ENCODE measurements at regions not wholly inside any gene's neighbourhood (a gene's known extent, or its start where the extent isn't known, plus 50 kb on each side); places are given as distances from the start of the nearest gene placed in this dataset.
"Not testable (repeated sequence)": the region's sequence is repeated elsewhere in the genome, so short reads cannot be mapped to it uniquely, and the experiment has no call there.

DNA sequence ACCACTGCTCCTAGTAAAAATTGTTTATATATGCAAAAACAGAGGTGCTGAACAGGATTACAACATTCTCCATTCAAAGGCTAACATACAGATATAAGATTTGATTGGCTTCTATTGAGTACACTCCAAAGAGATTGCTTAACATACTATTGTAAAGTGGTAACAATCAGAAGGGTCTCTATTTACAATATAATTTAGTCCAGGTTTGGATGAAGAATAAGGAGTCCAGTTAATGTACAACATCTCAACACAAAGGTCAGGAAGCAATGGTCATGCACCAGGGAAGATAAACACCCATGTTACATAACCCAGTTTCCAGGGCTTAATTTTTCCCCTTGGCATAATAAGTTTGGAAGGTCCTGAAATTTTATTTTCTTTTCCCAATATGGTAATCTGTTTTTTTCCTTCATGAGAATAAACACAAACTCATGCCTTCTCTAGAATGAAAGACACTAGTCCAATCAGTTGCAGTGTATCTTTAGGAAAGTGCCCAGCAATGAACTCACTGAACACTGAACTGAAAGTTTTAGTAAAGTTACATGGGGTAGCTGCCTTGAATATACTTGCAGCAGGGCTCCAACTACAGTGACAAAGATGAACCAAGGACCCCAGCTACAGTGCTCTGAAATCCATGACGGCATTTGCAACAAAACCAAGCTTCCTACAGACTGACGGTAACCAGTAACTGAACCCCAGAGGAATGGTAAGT is 255.3 kb upstream of the GJE1 start:
- DNase-seq (ENCODE audit: low read depth) = peak; percentile 1

GRCh38 chr6:141874930-141875602 is 257.7 kb upstream of the GJE1 start:
- peak; percentile 16 for DNase-seq (ENCODE audit: low read depth)

GRCh38 chr6:141869509-141869908 is 263.2 kb upstream of the GJE1 start:
- not testable (repeated sequence) for DNase-seq (ENCODE audit: low read depth)

DNA sequence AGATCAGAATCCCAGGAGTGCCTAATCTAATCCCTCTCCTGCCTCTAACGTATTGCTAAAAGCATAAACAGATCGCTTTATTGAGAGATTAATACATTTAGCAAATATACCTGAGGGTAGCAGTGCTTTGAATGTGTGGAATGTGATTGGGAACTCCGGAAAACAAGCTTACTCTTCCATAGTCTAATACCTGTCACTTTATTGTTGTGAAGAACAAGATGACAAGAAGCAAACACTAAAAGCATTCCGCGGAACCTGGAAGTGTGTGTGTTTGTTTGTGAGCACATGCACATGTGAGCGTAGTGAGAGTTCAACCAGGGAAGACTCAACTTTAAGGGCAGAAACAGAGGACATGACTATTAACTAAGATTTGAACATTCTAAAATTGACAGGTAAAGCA is 265.0 kb upstream of the GJE1 start:
- DNase-seq (ENCODE audit: low read depth) = no peak

DNA sequence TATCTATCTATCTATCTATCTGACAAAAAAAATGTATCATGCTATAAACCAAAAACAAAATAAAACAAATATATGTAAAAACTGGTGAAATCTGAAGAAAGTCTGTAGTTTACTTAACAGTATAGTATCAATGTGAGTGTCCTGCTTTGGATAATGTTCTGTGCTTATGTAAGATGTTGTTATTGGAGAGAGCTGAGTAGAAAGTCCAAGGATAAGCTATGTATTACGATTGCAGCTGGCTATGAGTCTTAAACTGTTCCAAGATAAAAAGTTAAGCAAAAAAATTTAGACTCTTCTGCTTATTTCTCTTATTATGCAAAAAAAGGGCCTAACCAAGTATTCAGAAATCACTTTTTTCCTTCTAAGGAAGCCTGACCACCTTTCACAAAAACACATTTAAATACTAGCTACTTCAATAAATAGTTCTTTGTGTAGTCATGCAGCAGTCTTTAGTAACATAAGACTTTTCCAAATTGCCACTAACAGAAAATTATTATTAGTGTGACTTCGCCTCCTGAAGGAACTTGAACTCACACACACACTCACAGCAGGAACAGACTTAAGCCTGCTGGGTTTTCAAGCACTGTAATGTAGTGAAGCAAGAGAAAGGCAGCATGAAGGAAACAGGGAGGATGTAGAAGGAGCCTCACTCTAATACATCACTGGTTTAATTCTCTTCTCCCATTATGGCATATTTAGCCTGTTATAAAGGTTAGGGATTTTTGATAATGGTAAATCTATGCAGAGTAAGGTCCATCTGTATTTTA is 265.8 kb upstream of the GJE1 start:
- no peak for DNase-seq (ENCODE audit: low read depth)

DNA sequence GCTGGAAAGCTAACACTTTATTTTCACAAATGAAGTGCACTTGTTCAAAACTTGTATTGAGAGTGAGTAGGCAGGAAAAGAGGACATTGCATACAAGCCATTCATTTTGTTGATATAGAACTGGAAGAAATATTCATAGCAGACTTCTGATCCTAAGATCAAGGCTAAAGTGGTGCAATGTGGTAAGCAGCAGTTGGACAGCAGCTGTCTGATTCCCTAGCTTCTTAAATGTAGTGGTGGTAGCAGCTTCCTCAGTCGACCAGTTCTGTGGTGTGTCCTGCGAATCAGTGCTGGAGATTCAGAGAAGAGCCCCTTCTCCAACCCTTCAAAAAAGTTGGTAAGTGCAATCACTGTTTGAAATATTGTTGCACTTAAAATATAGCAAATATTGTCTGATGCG is 281.7 kb upstream of the GJE1 start:
- no peak for DNase-seq (ENCODE audit: low read depth)

DNA sequence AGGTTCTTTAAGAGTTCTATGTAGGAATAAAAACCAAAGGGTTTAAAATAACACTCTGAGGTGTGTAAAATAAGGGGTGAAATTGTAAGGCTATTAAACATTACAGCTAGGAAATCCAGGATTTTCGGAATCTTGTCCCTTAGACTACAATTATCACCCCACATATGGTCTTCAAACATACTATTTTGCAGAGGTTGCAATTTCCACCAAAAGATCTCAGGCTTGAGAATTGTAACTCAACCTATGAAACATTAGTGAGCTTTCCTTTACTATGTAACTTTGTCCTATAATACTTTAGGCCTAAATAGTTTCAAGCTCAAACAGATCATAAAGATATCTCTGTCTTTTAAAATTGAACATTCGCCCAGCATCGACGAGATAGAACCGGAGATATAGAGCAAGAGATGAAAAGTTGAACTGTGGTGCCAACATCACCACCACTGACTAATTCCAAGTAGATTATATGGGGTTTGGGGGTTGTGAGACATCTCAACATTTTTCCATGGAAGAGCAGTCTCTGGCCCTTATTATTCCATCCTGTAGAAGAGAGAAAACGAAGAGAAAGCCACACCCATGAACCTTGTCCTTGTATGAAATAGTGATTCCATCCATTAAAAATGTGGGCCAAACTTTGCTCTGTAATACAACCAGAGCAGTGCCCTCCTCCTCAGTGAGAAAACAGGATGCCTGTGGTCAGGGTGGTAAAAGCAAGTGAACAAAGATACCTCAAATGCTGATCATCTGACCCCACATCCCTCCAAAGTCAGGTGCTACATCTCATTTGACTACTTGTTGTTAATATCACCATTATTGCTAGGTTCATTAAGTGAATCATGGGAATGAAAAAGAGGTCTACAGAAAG is 284.5 kb upstream of the GJE1 start:
- peak; percentile 14 for DNase-seq (ENCODE audit: low read depth)

DNA sequence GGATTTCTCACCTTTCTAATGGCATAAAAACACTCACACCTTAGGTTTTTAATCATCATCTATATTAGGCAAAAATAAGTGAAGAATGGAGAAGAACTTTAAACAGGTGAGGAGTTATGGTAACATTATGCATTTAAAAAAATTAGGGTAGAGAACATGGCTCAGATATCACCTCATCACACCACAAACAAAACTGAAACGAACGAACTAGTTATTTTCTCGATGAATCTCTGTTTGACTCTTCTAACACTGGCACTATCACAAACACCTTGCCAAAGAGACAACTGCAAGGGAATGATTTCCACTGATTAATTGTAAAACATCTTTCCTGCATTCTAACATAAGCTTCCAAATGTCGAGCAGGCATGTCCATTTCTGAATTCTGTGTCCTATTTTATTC is 286.1 kb upstream of the GJE1 start:
- no peak for DNase-seq (ENCODE audit: low read depth)

DNA sequence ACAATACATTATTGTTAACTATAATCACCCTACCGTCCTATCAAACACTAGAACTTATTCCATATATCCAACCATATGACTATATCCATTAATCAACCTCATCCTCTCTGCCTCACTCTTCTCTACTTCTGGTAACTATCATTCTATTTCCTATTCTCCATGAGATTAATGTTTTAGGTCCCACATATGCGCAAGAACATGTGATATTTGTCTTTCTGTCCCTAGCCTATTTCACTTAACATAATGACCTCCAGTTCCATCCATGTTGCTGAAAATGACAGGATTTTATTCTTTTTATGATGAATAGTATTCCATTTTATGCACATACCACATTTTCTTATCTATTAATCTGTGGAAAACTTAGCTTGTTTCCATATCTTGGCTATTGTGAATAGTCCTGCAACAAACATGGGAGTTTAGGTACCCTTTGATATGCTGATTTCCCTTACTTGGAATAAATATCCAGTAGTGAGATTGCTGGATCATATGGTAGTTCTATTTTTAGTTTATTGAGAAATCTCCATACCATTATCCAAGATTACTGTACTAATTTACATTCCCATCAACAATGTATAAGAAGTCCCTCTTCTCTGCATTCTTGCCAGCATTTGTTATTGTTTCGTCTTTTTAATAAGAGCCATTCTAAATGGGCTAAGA is 289.4 kb upstream of the GJE1 start:
- DNase-seq (ENCODE audit: low read depth) = no peak

DNA sequence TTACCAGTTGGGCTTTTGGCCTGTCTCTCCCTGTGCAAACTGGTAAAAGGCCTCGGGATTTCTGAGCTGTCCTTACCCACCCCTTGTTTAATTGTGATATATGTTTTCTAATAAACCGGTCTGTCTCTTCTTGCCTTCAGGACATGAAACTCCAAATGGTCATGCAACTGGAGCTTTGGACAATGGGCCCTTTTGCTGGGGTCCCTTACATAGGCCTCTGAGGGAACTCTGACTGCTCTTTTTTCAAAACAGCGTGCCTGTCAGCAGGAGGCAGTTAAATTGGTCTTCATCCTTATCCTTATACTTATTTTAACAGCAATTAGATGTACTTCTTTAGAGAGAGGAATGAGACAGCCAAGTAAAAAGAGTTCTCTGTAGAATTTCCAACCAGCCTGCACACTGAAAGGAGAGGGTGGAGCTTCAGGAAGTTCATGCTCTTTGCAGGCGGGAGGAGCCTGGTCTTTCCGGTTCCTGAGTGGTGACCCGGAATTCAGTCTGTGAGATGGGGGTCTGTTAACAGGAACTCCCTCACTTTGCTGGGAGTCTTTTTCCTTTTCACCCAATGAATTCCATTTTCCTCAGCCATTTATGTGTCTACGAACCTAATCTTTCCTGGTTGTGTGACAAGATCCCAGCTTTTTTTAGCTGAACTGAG is 299.6 kb upstream of the GJE1 start:
- no peak for DNase-seq (ENCODE audit: low read depth)

DNA sequence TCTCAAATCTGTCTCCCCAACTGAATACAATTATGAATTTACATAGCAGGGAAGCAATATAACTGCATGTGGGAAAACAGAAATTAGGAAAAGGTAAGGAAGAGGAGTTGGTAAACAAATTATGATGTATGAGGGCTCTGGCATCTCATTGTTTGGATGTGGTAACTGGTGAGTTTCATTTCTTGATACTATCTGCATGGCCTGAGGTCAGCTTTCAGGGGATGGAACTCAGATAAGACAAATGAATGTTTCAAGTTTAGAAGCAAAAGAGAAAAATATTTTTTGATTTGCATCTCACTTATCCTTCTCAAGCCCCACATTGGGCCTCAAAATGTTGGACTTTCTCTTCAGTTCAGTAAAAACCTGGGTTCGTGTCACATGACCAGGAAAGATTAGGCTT is 302.2 kb upstream of the GJE1 start:
- DNase-seq (ENCODE audit: low read depth) = no peak

DNA sequence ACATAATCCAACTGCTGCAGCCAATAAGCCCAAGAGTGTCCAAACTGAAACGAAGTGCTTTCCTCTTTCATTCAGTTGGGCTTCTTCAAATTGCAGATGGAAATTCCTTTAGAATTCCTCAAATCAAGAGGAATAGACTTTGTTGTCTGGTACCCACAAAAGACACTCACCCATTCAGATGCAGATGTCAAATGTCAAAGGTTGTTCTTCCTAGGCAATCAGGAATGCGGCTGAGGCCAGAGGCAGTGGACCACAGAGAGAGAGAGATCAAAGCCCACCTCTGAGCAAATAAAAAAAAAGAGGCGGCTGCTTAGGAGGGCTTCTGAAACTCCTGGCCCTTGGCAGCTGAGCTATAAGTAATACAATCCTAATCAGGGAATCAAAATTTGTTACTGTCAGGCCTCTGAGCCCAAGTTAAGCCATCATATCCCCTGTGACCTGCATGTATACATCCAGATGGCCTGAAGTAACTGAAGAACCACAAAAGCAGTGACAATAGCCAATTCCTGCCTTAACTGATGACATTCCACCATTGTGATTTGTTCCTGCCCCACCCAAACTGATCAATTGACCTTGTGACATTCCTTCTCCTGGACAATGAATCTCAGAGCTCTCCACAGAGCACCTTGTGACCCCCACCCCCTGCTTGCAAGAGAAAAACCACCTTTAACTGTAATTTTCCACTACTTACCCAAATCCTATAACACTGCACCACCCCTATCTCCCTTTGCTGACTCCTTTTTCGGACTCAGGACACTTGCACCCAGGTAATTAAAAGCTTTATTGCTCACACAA is 303.0 kb upstream of the GJE1 start:
- DNase-seq (ENCODE audit: low read depth) = no peak

DNA sequence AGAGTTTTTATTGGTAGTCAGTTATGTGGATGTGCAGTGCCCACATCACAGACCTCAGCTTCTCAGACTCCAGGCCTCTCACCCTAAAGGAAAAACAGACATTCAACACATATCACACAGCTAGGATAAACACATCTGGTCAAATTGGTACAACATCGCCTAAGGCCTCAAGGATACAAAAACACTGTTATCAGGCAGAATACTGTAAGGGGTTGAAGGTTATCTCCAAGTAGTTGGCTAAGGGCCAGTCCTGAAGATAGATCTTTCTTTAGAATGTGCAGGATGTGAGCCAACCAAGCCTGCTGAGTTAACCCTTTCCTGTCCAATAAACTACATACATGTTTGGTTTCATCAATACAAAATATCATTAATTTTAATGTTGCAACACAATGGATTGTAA is 308.4 kb upstream of the GJE1 start:
- no peak for DNase-seq (ENCODE audit: low read depth)

GRCh38 chr6:141815039-141815438 is 317.7 kb upstream of the GJE1 start:
- DNase-seq (ENCODE audit: low read depth) = not testable (repeated sequence)

GRCh38 chr6:141809901-141810300 is 322.8 kb upstream of the GJE1 start:
- DNase-seq (ENCODE audit: low read depth) = no peak

- no peak for DNase-seq (ENCODE audit: low read depth)
These were observed 324.1 kb upstream of the GJE1 start for GRCh38 chr6:141808662-141809061.

DNA sequence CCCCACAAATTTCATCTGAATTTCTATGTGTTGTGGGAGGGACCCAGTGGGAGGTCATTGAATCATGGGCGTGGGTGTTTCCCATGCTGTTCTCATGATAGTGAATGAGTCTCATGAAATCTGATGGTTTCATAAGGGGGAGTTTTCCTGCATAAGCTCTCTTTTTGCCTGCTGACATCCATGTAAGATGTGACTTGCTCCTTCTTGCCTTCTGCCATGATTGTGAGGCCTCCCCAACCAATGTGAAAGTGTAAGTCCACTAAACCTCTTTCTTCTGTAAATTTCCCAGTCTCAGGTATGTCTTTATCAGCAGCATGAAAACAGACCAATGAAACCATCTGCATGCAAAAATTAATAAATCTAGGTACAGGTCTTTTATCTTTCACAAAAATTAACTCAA is 331.8 kb upstream of the GJE1 start:
- not testable (repeated sequence) for DNase-seq (ENCODE audit: low read depth)

- no peak for DNase-seq (ENCODE audit: low read depth)
These were observed 341.8 kb upstream of the GJE1 start for GRCh38 chr6:141790921-141791320.

DNA sequence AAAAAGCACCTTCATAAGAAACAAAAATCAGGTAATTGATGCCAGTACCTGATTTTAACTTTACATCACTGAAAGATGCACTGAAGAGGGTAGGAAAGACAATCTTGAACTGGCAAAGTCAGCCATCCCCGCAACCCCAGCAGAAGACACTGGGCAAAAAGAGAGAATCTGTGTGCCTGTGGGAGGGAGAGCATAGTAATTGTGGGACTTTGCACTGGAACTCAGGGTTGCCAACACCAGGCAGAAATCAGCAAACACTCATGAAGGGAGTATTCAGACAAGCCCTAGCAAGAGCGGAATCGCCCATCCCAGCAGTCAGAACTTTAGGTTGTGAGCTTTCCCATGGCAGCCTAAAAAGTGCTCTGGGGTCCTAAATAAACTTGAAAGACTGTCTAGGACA is 344.6 kb upstream of the GJE1 start:
- DNase-seq (ENCODE audit: low read depth) = no peak

DNA sequence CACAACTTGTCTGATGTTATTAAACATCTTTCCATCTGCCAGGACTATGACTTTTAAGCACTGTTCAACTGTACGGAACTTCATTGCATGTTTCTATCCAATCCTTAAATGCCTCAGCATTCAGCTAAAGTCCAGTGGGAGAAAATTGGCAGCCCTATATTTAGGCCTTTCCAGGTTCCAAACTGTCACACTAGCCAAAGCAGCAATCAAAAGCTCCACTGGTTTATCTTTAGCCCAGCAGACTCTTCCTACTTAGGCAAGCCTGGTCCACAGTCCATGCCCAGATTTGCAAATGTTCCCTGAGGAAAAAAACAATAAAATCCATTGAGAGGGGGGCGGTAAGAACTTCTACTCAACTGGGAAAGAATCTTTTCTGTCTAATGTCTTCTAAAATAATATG is 349.1 kb upstream of the GJE1 start:
- no peak for DNase-seq (ENCODE audit: low read depth)
